ENCODE measurements at regions not wholly inside any gene's neighbourhood (a gene's known extent, or its start where the extent isn't known, plus 50 kb on each side); places are given as distances from the start of the nearest gene placed in this dataset.
"Not testable (repeated sequence)": the region's sequence is repeated elsewhere in the genome, so short reads cannot be mapped to it uniquely, and the experiment has no call there.

DNA sequence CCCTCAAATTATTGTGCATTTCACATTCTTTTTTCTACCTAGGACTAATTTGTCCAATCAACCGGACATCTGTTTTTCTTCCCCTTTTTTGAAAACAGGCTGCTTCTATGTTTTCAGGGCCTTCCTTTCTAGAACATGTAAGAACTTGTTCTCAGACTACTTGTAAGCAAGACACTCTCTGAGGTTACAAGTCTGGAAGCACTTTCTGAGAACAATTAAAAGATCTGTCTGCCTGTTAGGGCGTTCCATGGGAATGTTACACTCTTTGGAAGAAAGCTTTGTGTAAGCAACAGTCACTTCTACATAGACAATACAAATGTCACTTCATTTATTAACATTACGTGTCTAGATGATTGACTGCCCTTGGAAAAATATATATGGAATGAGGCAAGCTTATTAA lies 50.9 kb upstream of the HSPB3 start:
- no peak for DNase-seq (ENCODE audit: low spot score)

DNA sequence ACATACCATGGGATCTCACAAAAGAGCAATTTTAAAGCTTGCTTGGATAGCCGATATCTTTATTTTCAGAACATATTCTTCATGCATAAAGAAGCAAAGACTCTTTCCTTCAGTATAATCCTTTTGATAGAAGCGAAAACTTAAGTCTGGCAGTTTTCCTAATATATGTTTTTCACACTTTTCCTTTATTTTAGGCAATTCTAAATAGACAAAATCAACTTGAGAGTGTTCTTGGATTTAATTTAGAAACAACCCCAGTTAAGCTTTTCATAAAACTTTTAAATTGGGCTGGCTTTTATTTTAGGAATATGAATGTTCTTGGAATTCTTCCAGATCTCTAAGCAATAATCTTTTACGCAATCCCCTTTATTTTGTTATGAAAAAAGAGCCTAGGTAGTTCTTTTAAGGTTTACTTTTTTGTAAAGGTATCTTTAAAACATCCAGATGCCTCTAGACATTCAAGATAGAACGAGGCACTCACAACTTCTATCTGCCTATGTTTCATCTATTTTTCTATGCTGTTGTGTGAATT lies 51.5 kb upstream of the HSPB3 start:
- no peak for DNase-seq (ENCODE audit: low spot score)

DNA sequence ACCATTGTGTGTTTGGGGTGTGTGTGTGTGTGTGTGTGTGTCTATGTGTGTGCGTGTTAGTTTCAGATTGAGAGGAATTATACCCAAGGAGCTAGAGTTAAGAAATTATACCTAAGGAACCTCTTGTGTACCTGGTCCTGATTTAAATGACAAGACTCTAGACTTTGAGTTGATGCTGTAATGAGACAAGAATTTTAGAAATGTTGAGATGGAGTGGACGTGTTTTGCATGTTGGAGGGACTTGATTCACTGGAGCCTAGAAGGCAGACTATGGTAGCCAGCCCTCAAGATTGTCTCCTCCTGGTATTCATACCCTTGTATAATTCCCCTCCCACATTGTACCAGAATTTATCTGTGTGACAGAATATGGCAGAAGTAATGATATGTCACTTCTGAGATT lies 52.4 kb upstream of the HSPB3 start:
- no peak for DNase-seq (ENCODE audit: low spot score)

DNA sequence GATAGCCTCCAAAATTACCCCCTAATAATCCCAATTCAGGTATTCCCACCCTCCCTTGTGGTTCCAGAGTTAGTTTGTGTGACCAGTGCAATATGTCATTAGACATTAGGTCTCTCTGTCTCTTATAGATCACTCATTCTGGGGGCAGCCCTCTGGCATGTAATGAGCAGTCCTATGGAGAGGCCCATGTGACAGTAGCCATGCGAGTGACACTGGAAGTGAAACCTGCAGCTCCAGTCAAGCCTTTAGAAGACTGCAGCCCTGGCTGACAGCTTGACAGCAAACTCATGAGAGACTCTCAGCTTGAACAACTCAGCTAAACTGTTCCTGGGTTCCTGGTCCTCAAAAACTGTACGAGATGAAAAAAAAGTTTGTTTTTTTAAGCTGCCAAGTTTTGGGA lies 54.0 kb upstream of the HSPB3 start:
- no peak for DNase-seq (ENCODE audit: low spot score)

DNA sequence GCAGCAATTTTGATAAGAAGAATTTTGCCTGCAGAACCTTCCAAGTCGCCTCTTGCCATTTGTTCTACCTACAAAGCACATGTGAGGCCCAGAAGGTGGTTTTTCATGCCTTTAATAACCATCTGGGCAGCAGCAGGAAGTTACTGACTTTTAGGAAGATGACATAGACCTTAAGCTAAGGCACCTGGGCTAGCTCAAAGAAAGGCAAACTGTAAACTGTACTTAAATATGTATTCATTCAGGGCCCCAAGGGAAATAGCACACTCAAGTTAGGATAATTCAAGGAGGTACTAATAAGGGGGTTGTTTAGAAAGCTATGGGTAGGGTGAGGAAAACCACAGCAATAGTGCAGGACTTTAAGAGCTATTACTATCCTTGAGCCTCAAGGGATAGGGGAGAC lies 57.3 kb upstream of the HSPB3 start:
- DNase-seq (ENCODE audit: low spot score): no peak

DNA sequence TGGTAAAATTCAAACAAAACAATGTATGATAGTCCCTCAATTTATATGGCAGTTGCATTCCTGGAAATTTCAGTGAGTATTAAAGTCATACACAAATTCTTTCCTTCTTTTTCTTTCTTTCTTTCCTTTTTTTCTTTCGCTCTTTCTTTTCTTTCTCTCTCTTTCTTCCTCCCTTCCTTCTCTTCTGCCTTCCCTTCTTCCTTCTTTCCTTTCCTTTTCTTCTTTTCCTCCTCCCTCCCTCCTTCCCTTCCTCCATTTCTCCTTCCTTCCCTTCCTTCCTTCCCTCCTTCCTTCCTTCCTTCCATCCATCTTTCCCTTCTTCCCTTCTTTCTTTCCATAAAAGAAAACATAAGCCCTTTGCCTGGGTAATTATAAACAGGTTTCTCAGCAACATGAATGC lies 58.1 kb upstream of the HSPB3 start:
- DNase-seq (ENCODE audit: low spot score): no peak

DNA sequence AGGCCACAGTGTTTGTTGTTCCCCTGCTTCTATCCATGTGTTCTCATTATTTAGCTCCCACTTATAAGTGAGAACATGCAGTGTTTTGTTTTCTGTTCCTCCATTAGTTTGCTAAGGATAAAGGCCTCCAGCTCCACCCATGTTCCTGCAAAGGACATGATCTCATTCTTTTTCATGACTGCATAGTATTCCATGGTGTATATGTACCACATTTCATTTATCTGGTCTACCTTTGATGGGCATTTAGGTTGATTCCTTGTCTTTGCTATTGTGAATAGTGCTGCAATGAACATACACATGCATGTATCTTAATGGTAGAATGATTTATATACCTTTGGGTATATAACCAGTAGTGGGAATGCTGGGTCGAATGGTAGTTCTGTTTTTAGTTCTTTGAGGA lies 62.5 kb upstream of the HSPB3 start:
- DNase-seq (ENCODE audit: low spot score): not testable (repeated sequence)

DNA sequence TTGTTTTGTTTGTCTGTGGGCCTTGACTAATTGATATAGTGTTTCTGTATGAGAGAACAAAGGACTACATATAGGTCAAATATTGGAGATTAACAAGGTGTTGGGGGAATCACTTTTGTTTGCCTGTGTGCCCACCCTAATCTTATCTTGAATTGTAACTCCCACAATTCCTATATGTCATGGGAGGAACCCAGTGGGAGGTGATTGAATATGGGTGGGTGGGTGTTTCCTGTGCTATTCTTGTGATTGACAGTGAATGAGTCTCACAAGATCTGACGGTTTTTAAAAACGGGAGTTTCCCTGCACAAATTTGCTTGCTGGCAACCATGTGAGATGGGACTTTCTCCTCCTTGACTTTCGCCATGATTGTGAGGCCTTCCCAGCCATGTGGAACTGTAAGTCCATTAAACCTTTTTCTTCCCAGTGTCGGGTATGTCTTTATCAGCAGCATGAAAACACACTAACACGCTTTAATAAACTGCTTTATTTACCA lies 64.9 kb upstream of the HSPB3 start:
- no peak for DNase-seq (ENCODE audit: low spot score)

DNA sequence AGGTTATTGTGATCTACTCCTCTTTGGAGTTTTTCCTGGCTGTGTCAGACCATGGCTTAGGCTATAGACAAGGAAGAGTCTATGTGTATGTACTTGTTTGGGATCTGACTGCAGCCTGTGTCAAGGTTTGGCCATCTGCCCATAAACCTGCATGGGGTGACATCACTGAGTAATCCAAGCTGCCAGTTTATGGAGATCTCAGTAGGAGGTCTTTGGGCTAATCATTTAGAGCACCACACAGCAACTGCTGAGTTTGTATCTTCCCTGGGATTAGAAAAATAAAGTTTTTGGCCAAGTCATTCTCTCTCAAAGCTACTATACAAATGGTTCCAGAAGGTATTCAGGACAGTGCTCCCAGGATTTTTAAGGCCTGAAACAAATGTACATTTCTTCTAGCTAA lies 65.5 kb upstream of the HSPB3 start:
- peak; percentile 60 for DNase-seq (ENCODE audit: low spot score)

DNA sequence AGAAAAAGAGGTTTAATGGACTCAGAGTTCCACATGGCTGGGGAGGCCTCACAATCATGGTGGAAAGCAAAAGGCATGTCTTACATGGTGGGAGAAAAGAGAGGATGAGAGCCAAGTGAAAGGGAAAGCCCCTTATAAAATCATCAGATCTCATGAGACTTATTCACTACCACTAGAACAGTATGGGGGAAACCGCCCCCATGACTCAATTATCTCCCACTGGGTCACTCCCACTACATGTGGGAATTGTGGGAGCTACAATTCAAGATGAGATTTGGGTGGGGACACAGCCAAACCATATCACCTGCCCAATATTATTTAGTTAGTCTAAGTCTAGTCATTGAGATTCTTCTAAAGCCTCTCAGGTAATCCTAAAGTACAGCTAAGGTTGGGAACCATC lies 66.1 kb upstream of the HSPB3 start:
- not testable (repeated sequence) for DNase-seq (ENCODE audit: low spot score)

DNA sequence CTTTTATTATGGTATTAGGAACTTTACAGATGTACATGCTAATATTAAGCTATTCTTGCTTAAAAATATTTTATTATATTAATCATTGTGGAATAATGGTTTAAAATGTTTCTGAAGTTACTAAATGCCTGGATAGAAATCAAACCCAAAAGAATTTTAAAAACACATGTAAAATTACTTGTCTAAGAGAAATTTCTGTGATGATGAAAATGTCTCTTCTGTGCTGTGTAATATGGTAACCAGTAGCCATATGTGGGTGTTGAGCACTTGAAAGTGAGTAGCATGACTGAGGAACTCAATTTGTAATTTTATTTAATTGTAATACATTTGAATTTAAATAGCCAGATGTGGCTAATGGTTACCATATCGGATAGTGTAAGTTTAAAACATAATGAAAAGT lies 66.7 kb upstream of the HSPB3 start:
- no peak for DNase-seq (ENCODE audit: low spot score)

DNA sequence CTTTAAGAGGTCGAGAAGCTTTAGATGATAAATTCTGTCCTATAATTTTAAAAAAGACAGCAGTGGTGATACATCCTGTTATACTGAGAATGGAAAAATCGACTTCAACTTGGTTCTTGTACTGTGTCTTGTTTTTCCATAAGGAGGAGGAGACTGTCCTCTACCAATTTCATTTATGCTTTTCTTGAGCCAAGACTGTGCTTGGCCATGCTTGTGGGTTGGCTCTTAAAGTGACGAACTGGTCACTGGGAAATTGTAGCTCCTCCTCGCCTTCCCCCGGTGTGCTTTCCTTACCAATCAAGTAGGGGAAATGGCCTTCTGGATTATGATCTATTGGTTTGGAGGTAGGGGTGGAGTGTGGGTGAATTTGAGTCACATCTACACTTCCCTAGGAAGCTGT lies 67.1 kb upstream of the HSPB3 start:
- DNase-seq (ENCODE audit: low spot score): no peak

DNA sequence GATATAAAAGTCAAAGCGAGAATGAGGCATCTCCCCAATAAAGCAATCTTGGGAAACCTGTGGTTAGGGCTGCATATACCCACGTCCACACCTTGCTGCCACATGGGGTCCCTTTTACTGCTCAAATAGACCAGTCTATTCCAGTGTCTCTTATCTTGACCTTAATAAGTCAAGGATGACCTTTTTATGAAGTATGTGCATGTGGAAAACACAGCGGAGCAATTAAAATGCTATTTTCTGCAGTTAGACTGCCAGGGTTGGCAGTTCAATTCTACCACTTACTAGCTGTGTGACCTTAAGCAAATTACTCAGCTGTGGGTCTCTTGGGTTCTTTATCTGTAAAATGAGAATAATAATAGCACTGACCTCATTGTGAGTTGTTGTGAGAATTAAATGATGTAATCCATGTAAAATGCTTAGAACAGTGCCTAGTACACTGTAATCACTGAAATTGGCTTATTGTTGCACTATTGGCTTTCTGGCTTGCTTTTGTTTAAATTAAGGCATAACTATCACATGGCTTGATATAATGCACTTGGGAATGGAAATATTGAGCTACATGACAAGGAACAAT lies 67.8 kb upstream of the HSPB3 start:
- no peak for DNase-seq (ENCODE audit: low spot score)

DNA sequence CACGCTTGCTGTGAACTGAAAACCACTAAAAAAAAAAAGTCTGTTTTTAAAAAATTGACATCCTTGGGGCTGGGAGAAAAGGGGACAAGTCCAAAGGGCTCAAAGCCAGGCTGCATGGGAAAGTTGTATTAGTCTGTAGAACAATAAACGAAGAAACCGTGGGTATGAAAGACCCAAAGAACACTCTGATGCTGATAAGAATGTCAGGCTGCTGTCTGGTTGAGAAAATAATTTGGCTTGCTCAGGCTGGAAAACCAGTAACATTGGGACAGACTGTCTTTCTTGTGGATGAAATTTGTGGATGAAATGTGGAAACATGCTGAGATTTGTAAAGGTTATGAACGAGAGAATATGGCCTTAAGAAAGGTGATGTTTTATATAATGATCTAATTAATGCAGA lies 68.5 kb upstream of the HSPB3 start:
- no peak for DNase-seq (ENCODE audit: low spot score)

DNA sequence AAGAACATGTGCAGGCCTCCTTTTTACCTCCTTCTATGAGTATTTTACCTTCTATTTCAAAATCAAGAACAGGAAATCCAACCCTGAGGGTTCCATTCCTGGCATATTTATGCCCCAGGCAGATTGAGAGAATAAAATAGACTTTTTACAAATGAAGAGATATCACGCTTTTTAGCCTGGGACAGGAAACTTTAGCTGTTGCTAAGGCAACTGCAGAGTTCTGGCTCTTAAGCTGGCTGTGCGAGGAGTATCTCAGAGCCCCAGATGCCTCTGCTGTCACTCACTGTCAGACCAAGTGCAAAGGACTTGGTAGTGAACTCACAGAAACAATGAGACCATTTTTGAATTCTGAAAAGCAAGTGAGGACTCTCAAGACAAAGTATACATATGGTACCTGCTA lies 69.5 kb upstream of the HSPB3 start:
- DNase-seq (ENCODE audit: low spot score): no peak

DNA sequence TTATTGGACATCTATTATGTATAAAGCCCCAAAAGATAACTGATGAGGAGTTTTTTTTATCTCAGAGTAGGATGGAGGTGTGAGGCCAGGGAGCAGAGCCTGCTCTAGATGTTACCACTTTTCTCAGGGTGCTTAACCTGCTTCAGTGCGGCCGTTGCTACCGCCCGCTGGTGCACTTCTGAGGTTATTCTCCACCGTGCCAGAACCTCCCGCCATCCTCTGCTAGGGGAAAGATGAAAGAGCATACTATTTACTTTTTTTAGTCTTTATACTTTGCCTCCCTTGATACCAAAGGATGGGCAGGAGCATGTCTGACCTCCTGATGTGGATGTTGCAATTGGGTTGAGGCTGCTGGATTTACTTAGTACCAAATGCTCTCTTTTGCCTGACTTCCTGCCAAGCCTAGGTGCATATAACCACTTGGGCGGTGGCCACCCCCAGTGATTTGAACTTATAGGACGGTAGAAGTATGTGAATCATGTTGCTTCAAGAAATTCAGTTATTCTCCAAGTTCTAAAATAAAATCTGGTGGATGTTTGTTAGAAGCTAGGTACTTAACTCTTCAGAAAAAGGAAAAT lies 71.1 kb upstream of the HSPB3 start:
- DNase-seq (ENCODE audit: low spot score): no peak

DNA sequence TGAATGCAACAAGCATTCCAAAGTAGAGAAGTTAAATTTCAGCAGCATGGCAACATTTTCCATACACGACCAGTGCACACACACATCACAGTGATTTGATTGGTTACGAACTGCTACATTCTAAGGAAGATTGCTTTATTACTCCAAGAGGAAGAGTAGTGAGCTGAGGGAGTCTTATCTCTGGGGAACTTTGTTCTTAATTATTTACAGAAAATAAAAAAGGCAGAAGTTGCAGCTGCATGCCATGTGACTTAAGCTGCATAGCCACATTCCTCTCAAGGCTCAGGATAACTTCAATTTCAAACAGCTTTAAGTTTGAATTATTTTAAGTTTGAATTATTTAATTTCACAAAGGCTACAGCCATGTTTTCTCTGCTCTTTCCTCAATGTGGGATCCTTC lies 71.6 kb upstream of the HSPB3 start:
- DNase-seq (ENCODE audit: low spot score): no peak

DNA sequence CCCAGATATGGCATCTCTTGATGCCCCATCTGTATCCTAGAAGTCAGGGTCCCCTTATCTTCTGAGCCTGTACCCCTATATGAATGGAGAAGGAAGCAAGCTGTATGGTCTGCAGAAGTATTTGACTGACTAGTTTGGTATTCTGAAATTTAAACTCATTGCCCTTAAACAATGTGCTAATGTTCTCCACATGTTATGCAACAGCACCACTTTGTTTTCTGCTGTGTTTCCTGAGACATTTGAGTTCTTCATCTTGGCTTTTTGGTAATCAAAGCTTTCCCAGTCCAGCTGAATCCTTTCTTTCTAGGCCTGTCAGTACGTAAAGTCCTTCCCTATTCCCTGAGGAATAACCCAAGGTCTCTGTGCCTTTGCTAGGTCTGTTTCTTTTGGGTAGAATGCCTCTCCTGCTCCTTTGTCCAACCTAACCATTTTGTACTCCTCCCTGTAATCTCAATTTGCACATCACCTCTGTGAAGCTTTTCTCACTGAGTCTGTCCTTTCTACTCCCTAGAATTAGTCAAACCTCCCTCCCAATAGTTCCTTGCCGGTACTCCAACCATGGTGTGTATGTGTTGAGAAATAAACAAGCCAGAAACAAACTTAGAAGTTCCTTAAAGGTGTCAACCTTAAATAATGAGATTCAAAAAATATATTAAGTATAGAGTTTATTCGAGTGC lies 72.1 kb upstream of the HSPB3 start:
- DNase-seq (ENCODE audit: low spot score): no peak

DNA sequence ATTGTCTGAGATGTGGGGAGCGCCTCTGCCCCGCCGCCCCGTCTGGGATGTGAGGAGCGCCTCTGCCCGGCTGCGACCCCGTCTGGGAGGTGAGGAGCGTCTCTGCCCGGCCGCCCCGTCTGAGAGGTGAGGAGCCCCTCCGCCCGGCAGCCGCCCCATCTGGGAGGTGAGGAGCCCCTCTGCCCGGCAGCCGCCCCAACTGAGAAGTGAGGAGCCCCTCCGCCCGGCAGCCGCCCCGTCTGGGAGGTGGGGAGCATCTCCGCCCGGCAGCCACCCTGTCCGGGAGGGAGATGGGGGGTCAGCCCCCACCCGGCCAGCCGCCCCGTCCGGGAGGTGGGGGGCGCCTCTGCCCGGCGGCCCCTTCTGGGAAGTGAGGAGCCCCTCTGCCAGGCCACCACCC lies 70.9 kb upstream of the ARL15 start:
- DNase-seq (ENCODE audit: low spot score): not testable (repeated sequence)

DNA sequence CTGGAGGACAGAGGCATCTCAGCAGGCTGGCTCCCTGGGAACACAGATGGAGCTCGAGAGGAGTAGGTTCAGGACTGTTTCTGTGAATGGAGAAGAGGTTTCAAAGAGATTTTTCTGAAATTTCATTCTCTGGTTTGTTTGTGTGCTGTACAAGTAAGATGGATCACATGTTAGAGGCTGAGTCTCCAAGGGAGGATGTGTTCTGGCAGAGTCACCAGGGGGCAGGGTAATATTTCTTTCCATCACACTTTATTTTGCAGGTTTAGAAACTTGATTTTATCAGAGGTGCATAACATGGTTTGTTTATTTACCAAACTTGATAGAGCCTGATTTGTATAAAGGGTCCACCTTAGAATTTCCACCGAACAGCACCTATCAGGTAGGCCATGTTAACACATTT lies 69.2 kb upstream of the ARL15 start:
- no peak for DNase-seq (ENCODE audit: low spot score)

DNA sequence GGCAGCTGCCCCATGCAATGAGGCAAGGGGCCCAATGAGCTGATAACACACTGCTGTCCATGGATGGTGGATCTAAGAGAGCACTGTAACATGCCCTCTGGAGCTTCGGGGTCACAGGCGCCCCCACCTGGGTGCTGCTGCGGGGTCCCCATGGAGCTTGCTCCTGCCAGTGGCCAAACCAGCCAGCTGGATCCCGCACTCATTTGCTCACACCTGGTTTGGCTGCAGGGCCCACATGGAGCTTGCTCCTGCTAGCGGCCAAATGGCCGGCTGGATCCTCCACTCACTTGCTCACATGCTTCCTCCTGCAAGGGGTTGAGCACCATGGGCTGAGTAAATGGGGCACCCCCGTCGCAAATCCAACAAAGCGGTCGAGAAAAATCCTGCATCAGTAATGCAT lies 68.3 kb upstream of the ARL15 start:
- DNase-seq (ENCODE audit: low spot score): no peak

DNA sequence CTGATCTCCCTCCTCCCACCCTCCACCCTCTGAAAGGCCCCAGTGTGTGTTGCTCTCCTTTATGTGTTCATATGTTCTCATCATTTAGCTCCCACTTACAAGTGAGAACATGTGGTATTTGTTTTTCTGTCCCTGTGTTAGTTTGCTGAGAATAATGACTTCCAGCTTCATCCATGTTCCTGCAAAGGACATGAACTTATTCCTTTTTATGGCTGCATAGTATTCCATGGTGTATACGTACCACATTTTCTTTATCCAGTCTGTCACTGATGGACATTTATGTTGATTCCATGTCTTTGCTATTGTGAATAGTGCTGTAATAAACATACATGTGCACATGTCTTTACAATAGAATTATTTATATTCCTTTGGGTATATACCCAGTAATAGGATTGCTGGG lies 67.0 kb upstream of the ARL15 start:
- not testable (repeated sequence) for DNase-seq (ENCODE audit: low spot score)

DNA sequence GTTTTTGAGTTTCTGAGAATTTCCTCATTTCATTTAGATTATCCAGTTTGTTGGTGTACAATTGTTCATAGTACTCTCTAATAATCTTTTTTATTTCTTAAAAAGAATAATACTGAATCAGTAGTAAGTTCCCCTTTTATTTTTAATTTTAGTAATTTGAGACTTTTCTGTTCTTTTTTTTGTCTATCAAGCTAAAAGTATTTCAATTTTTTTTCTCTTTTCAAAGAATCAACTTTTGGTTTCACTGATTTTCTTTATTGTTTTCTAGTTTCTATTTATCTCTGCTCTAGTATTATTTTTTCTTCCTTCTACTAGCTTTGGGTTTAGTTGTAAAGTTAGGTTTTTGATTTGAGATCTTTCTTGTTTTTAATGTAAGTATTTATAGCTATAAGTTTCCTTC lies 60.6 kb upstream of the ARL15 start:
- DNase-seq (ENCODE audit: low spot score): no peak
